Epithelial cell of prostate (primary cell): ENCODE measurements at regions not wholly inside any gene's neighbourhood (a gene's known extent, or its start where the extent isn't known, plus 50 kb on each side); places are given as distances from the start of the nearest gene placed in this dataset.

Experiments used
- DNase-seq: peaks from one replicate; pipeline ENCODE4 v3.0.0-alpha.2; 2011; ENCODE audit warnings: low read depth, low spot score
- H3K27ac ChIP-seq: fragments of 450-650 bp; 2 replicates; pipeline ENCODE4 v1.5.1; 2017; ENCODE audit warnings: mild to moderate bottlenecking

- DNase-seq, result no peak
- no peak overlapping the region for H3K27ac ChIP-seq
Observed at GRCh38 chr13:37413161-37413560, 185.4 kb downstream of the POSTN start.

DNA sequence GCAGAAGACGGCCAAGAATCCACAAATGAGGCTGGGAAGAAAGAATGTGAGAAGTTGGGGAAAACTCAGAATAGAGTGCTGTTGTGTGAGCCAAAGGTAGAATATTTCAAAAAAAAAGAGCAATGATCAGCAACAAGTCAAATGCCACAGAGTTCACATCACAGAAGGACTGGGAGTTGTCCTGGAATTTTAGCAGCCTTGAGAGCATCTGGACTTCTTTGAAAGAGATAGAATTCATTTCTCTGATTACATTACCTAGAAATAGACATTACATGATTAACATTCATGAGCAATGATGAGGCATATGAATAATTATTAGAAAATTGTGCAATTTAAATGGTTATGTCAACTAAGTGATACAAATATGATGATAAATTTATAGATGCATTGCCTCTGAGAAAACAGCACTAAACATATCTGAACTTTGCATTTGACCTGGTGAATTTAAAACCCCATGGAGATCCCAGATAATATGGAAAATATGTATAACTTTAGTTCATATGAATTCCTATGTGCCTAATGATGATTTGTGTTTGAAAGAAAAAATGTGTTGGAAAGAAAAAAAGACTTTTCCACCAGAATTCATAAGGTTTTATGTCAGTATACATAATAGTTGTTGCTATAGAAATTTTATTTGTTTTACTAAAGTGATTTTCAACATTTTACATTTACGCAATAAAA is 186.2 kb downstream of the POSTN start:
- H3K27ac ChIP-seq, result no peak overlapping the region
- no peak for DNase-seq

- H3K27ac ChIP-seq, result peak overlapping the region; percentile 5
- DNase-seq, result no peak
Observed at GRCh38 chr13:37410316-37410715, 188.3 kb downstream of the POSTN start.

- DNase-seq, result no peak
- H3K27ac ChIP-seq, result peak overlapping the region; percentile 5
Observed at GRCh38 chr13:37409756-37410155, 188.8 kb downstream of the POSTN start.

DNA sequence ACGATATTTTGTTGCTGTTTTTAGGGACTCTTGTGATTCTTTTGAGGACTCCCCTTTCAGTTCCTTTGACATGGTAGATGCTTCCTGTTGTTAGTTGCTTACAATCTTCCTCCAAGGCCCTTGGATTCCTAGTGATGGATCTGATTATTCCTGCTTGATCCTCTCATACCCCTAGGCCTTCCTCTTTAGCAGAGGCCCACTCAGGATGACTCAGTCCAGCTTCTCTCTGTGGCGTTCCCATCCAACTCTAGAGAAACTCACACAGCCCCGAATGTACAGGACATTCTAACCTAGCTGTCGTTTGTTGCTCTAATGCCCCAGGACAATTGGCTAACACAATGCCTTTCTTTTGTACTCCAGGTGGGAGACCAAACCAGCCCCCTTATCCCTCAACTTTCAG is 191.4 kb downstream of the POSTN start:
- H3K27ac ChIP-seq, result peak overlapping the region; percentile 83
- no peak for DNase-seq

DNA sequence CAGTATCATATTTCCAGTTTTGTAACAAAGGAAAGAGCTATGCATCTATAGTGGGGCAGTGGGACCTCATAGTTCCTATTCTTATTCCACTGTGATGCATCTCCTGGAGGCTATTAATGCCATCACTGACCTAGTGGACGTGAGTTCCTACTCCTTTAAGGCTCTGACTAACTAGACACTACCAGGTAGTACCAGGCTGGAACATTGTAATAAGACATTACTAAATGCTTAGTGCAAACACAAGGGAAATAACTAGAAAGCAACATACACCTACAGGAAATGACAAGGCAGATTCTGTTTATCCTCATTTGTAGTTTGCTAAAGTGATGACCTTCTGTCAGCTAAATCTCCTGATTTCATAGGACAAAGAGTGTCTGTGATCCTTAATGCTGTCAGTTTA is 192.5 kb downstream of the POSTN start:
- no peak for DNase-seq
- peak overlapping the region; percentile 83 for H3K27ac ChIP-seq

GRCh38 chr13:37403776-37404527 is 194.6 kb downstream of the POSTN start:
- no peak for DNase-seq
- no peak overlapping the region for H3K27ac ChIP-seq

DNA sequence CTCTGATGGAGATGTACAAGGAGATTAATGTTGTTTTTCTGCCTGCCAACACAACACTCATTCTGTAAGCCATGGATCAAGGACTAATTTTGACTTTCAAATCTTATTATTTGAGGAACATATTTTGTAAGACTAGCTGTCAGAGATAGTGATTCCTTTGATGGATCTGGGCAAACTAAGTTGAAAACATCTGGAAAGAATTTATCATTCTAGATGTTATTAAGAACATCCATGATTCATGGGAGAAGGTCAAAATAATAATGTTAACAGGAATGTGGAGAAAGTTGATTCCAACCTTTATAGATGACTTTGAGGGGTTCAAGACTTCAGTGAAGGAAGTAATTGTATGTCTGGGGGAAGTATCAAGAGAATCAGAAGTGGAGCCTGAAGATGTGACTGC is 196.8 kb downstream of the POSTN start:
- H3K27ac ChIP-seq, result no peak overlapping the region
- no peak for DNase-seq

DNA sequence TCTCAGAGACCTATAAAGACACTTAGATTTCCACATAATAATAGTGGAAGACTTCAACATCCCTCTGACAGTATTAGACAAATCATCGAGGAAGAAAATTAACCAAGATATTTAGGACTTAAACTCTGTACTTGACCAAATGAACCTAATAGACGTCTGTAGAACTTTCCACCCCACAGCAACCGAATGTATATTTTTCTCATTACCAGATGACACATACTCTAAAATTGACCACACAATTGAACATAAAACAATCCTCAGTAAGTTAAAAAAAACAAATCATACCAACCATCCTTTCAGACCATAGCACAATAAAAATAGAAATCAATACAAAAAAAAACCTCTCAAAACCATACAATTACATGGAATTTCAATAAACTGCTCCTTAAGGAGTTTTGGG is 201.0 kb downstream of the POSTN start:
- H3K27ac ChIP-seq, result no peak overlapping the region
- no peak for DNase-seq

- no peak overlapping the region for H3K27ac ChIP-seq
- no peak for DNase-seq
Observed at GRCh38 chr13:37395544-37395943, 203.0 kb downstream of the POSTN start.

- no peak overlapping the region for H3K27ac ChIP-seq
- DNase-seq, result no peak
Observed at GRCh38 chr13:37392389-37392788, 206.2 kb downstream of the POSTN start.

GRCh38 chr13:37390735-37391134 is 207.8 kb downstream of the POSTN start:
- no peak for DNase-seq
- H3K27ac ChIP-seq, result no peak overlapping the region

DNA sequence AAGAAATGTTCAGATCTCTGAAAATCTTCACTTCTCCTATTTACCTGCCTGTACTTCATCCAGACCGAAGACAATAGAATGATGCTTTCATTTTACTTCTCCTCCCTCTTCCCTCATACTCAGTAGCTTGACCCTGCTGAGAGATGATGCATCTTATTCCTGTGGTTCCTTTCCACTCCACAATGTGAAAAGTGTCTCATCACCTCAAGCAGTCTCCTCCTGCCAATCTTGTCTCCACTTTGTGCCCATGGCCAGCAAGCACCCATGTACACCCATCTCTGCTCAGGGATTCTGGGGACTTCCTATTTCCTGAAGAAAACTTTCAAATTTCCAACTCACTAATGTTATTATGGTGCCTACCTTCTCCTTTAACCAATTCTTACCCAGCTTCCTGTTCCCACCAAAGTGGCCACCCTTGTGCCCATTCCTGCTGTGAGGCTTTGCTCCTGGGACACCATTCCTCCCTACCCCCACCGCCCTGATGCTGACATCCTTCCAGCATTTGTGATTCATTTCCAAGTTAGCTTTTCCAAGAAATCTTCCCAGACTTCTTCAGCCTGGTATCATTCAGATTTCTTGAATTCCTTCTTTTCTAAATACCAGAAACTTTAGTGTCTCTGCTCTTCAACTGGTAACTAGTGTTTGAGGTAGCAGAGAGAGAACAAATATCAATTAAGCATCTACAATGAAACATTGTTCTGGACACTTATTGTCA is 212.5 kb downstream of the POSTN start:
- DNase-seq, result no peak

DNA sequence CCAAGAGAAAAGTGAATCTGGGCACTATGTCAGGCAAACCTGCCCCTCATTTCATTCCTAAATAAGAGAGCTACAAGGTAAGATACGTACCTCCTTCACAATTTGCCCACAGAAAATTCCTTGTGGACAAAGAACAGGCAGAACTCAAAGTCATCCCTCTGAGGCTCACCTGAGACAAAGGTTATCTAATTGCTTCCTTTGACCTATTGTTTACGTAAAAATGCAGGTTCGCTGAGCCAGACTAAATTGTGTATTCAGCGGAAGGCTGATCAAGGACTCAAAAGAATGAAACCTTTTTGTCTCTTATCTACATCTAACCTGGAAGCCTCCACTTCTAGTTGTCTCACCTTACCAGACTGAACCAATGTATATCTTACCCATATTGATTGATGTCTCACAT is 213.3 kb downstream of the POSTN start:
- H3K27ac ChIP-seq, result no peak overlapping the region
- DNase-seq, result no peak

More for the DNA sequence above, 212.5 kb downstream of the POSTN start:
- H3K27ac ChIP-seq, result no peak overlapping the region

GRCh38 chr13:37383856-37384370 is 214.7 kb downstream of the POSTN start:
- no peak for DNase-seq
- H3K27ac ChIP-seq, result no peak overlapping the region

GRCh38 chr13:37383046-37383445 is 215.5 kb downstream of the POSTN start:
- H3K27ac ChIP-seq, result no peak overlapping the region
- DNase-seq, result no peak

- no peak overlapping the region for H3K27ac ChIP-seq
- DNase-seq, result no peak
Observed at GRCh38 chr13:37382146-37382545, 216.4 kb downstream of the POSTN start.

- no peak overlapping the region for H3K27ac ChIP-seq
- no peak for DNase-seq
Observed at GRCh38 chr13:37381502-37381901, 217.1 kb downstream of the POSTN start.

DNA sequence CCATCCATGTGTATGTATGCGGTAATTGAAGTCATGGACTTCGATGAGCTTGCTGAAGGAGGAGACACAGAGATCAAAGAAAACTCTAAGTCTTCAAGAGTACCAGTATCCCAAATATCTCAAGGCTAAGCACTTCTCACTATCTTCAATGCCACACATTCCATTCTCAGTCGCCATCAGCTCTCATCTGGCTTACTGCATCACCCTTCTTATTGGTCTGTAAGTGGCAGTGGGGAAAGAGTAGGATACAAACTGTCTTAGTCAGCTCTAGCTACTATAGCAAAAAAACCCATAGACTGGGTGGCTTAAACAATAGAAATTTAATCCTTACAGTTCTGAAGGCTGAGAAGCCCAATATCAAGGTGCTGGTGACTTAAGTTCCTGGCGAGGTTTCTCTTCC is 218.7 kb downstream of the POSTN start:
- no peak overlapping the region for H3K27ac ChIP-seq
- no peak for DNase-seq

DNA sequence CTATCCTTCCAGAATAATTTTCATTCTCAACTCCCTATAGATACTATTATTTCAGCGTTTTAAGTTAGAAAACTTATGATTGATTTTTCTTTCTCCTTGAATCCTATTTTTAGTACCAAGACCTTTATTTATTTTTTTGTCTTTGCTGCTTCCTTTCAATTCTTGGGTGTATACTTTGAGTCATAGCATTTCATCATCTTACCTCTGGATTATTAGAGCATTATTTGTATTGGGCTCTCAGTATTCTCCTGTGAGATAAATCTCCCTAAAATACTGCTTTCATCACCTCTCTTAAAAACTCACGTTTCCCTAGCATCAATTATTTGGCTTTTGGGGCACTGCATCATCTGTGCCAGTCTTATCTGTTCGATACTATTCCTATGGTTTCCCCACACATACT is 222.8 kb downstream of the POSTN start:
- peak overlapping the region; percentile 50 for H3K27ac ChIP-seq
- no peak for DNase-seq

DNA sequence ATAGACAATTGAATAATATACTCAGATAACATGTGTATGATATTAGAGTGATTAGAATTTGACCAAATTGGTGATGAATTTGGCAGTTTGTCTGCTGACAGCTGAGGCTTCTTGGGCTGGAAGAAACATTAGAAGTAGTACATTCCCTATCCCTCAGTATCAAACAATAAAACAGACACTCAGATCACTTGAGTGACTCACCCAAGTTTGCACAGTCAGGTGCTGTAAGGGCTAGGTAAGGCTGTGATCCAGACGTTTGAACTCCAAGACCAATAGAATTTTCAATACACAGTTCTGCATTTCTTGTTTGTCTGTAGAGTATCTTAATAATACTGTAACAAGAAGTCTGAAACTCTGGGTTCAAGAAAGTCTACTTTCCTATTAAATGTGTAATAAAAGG is 223.5 kb downstream of the POSTN start:
- no peak for DNase-seq
- peak overlapping the region; percentile 50 for H3K27ac ChIP-seq
